HG03354 (cell line): ENCODE measurements at regions not wholly inside any gene's neighbourhood (a gene's known extent, or its start where the extent isn't known, plus 50 kb on each side); places are given as distances from the start of the nearest gene placed in this dataset.
"Not testable (repeated sequence)": the region's sequence is repeated elsewhere in the genome, so short reads cannot be mapped to it uniquely, and the experiment has no call there.

ENCODE experiments used
- ATAC-seq: cut with Tn5 transposase; IDR thresholded peaks from one replicate; pipeline ENCODE4 v1.9.1; 2021; ENCODE audit warnings: mild to moderate bottlenecking; ENCODE audit not compliant: unreplicated experiment, poor library complexity, severe bottlenecking

- ATAC-seq: no peak
These were observed 55.0 kb upstream of the IL33 start for GRCh38 chr9:6160579-6160978.

- no peak for ATAC-seq
These were observed 62.2 kb upstream of the IL33 start for GRCh38 chr9:6153425-6153824.

- ATAC-seq: no peak
These were observed 62.8 kb upstream of the IL33 start for GRCh38 chr9:6152788-6153187.

- ATAC-seq: no peak
These were observed 65.1 kb upstream of the IL33 start for GRCh38 chr9:6150483-6150882.

GRCh38 chr9:6149315-6149714 lies 66.3 kb upstream of the IL33 start:
- ATAC-seq: no peak

- ATAC-seq: no peak
These were observed 67.8 kb upstream of the IL33 start for GRCh38 chr9:6147846-6148245.

- ATAC-seq: no peak
These were observed 70.7 kb upstream of the IL33 start for GRCh38 chr9:6144947-6145346.

- no peak for ATAC-seq
These were observed 72.7 kb upstream of the IL33 start for GRCh38 chr9:6142799-6143454.

GRCh38 chr9:6135780-6136179 lies 79.8 kb upstream of the IL33 start:
- ATAC-seq: not testable (repeated sequence)

GRCh38 chr9:6134661-6135180 lies 80.9 kb upstream of the IL33 start:
- ATAC-seq: no peak

- peak; percentile 86 for ATAC-seq
These were observed 82.1 kb upstream of the IL33 start for GRCh38 chr9:6133346-6134063.

- peak; percentile 61 for ATAC-seq
These were observed 83.0 kb upstream of the IL33 start for GRCh38 chr9:6132650-6133049.

GRCh38 chr9:6128030-6128429 lies 87.6 kb upstream of the IL33 start:
- ATAC-seq: no peak

GRCh38 chr9:6126377-6126776 lies 89.2 kb upstream of the IL33 start:
- ATAC-seq: no peak

- no peak for ATAC-seq
These were observed 92.2 kb upstream of the IL33 start for GRCh38 chr9:6123416-6123815.

- ATAC-seq: no peak
These were observed 93.9 kb upstream of the IL33 start for GRCh38 chr9:6121707-6122106.

- no peak for ATAC-seq
These were observed 99.0 kb upstream of the RANBP6 start for GRCh38 chr9:6114424-6114823.

- no peak for ATAC-seq
These were observed 98.4 kb upstream of the RANBP6 start for GRCh38 chr9:6113819-6114218.

- ATAC-seq: no peak
These were observed 97.9 kb upstream of the RANBP6 start for GRCh38 chr9:6113312-6113711.

GRCh38 chr9:6109986-6110385 lies 94.6 kb upstream of the RANBP6 start:
- ATAC-seq: no peak

- no peak for ATAC-seq
These were observed 94.1 kb upstream of the RANBP6 start for GRCh38 chr9:6109571-6109970.
